ENCODE measurements at regions not wholly inside any gene's neighbourhood (a gene's known extent, or its start where the extent isn't known, plus 50 kb on each side); places are given as distances from the start of the nearest gene placed in this dataset.

GRCh38 chr1:57711326-57711725, 287.5 kb upstream of the DAB1 start:
- no peaks in the 10 kb centered on the region for H3K79me2 ChIP-seq (ENCODE audit: low read depth)
- no peaks in the 10 kb centered on the region for H4K20me1 ChIP-seq (ENCODE audit: insufficient read depth)
- H3K4me2 ChIP-seq: no peak overlapping the region
- no TSS peak for BruUV-seq (replicated peaks)
- no peak overlapping the region for H2AFZ ChIP-seq
- TF ChIP-seq CTCF (conservative IDR thresholded peaks at IDR 0.05) (no peak), EZH2 (IDR thresholded peaks at IDR 0.05; ENCODE audit: low read depth) (no peak)
- CTCF ChIA-PET: interaction anchor here (0.6 kb wide), 1 partner anchor 569 kb away, joined by 3 read pairs; no protein-coding TSS in a partner anchor
- H3F3A ChIP-seq (ENCODE audit: insufficient read depth, low read depth): no peaks in the 10 kb centered on the region
- H3K9me2 ChIP-seq (ENCODE audit: insufficient read depth): no peaks in the 10 kb centered on the region
- H3K27ac ChIP-seq: no peak overlapping the region
- no peak overlapping the region for H3K4me3 ChIP-seq
- DNase-seq: no peak
- H3K27me3 ChIP-seq (ENCODE audit: insufficient read depth, low read depth): peaks cover 4% of the 10 kb centered on the region; the same call in 1 of the 2 replicates
- intact Hi-C loops (cut with micrococcal nuclease; ENCODE audit: unreplicated experiment): no loop called here
- no peaks in the 10 kb centered on the region for H3K4me1 ChIP-seq (replicated peaks; ENCODE audit: insufficient read depth)
- no peaks in the 10 kb centered on the region for H3K36me3 ChIP-seq (ENCODE audit: low read depth)
- no peaks in the 10 kb centered on the region for H3K9me3 ChIP-seq (ENCODE audit: insufficient read depth, low read depth)
- POLR2A ChIA-PET (ENCODE audit: unreplicated experiment): no interaction called here

- no peaks in the 10 kb centered on the region for H3K36me3 ChIP-seq (ENCODE audit: low read depth)
- BruUV-seq (replicated peaks): no TSS peak
- H3F3A ChIP-seq (ENCODE audit: insufficient read depth, low read depth): no peaks in the 10 kb centered on the region
- TF ChIP-seq CTCF (conservative IDR thresholded peaks at IDR 0.05) (no peak), EZH2 (IDR thresholded peaks at IDR 0.05; ENCODE audit: low read depth) (no peak)
- H3K9me3 ChIP-seq (ENCODE audit: insufficient read depth, low read depth): no peaks in the 10 kb centered on the region
- H3K79me2 ChIP-seq (ENCODE audit: low read depth): no peaks in the 10 kb centered on the region
- ChIA-PET CTCF (no interaction called here), POLR2A (ENCODE audit: unreplicated experiment) (no interaction called here)
- H3K4me1 ChIP-seq (replicated peaks; ENCODE audit: insufficient read depth): no peaks in the 10 kb centered on the region
- H3K4me2 ChIP-seq: no peak overlapping the region
- H3K9me2 ChIP-seq (ENCODE audit: insufficient read depth): no peaks in the 10 kb centered on the region
- no peak for DNase-seq
- H3K4me3 ChIP-seq: no peak overlapping the region
- intact Hi-C loops (cut with micrococcal nuclease; ENCODE audit: unreplicated experiment): no loop called here
- no peaks in the 10 kb centered on the region for H4K20me1 ChIP-seq (ENCODE audit: insufficient read depth)
- no peak overlapping the region for H3K27ac ChIP-seq
- peaks cover 4% of the 10 kb centered on the region; the same call in 1 of the 2 replicates for H3K27me3 ChIP-seq (ENCODE audit: insufficient read depth, low read depth)
- H2AFZ ChIP-seq: no peak overlapping the region
These were observed 283.8 kb upstream of the DAB1 start for GRCh38 chr1:57707631-57708030.

DNA sequence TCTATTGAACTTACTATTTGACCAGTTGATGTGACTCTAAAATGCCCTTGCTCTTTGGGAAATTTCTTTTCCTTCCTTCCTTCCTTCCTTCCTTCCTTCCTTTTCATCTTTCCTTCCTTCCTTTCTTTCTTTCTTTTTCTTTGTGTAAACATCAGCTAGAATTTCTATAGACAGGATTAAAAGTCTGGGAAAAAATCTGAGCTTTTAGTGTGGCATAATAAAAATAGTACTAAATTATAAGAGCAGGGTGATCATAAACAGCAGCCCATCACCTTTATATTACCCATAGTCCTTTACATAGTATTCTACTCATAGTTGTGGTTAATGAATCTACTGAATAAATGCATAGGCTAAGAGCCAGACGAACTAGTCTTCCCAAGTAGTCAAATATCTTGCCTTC, 281.0 kb upstream of the DAB1 start:
- no peaks in the 10 kb centered on the region for H3F3A ChIP-seq (ENCODE audit: insufficient read depth, low read depth)
- H3K27ac ChIP-seq: no peak overlapping the region
- no peaks in the 10 kb centered on the region for H4K20me1 ChIP-seq (ENCODE audit: insufficient read depth)
- H3K27me3 ChIP-seq (ENCODE audit: insufficient read depth, low read depth): no peaks in the 10 kb centered on the region
- H2AFZ ChIP-seq: no peak overlapping the region
- ChIA-PET POLR2A (ENCODE audit: unreplicated experiment) (no interaction called here), CTCF (no interaction called here)
- H3K4me1 ChIP-seq (replicated peaks; ENCODE audit: insufficient read depth): no peaks in the 10 kb centered on the region
- H3K79me2 ChIP-seq (ENCODE audit: low read depth): no peaks in the 10 kb centered on the region
- TF ChIP-seq CTCF (conservative IDR thresholded peaks at IDR 0.05): no peak
- TF ChIP-seq EZH2 (IDR thresholded peaks at IDR 0.05; ENCODE audit: low read depth): no peak
- H3K9me2 ChIP-seq (ENCODE audit: insufficient read depth): no peaks in the 10 kb centered on the region
- H3K9me3 ChIP-seq (ENCODE audit: insufficient read depth, low read depth): no peaks in the 10 kb centered on the region
- no peaks in the 10 kb centered on the region for H3K36me3 ChIP-seq (ENCODE audit: low read depth)
- intact Hi-C loops (cut with micrococcal nuclease; ENCODE audit: unreplicated experiment): no loop called here
- H3K4me3 ChIP-seq: no peak overlapping the region
- BruUV-seq (replicated peaks): no TSS peak
- no peak overlapping the region for H3K4me2 ChIP-seq
- no peak for DNase-seq

Data from PC-9 (cell line).